ENCODE measurements at regions not wholly inside any gene's neighbourhood (a gene's known extent, or its start where the extent isn't known, plus 50 kb on each side); places are given as distances from the start of the nearest gene placed in this dataset.

DNA sequence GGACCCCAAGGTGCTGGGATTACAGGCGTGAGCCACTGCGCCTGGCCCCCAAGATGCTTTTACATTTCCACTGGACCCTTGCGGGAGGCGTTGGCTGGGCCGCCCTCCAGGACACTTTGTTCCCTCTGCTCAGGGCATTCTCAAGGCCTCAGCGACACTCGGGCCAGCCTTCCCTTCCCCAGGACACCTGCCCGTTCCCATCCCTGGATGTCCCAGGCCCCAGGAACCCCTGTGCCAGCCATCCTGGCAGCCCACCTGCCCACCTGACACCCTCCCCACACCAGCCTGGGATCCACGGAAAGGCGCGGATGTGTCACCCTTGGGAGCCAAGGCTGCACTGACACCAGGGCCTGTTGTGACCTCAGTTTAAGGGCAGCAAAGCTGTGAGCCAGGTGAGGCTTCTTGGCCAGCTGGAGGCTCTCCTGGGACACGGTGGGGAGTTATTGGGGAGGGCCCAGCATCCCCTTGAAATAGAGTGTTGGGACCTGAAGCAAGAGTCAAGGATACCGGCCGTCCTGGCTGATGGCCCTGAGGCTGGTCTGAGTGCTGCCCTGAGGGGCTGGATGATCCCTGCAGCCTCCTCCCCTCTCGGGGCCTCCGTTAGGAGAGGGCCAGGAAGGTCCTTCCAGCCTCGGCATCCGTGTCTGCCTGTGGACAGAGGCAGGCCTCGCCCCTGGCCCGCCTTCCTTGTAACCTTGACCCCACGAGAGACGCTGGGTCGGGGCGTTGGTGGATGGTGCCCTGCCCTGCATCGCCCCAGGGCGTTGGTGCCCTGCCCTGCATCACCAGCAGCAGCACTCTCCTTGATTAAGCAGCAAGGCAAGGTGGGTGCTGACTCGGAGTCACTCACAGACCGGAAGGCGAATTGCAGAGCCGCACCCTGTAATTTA lies 84.2 kb upstream of the BHLHE23 start:
- H3F3A ChIP-seq (replicated peaks; ENCODE audit: insufficient read depth), result no peaks in the 10 kb centered on the region
- no peak overlapping the region for H3K27ac ChIP-seq (ENCODE audit: low read depth in 2 of 2, low read length in 1 of 2)
- no peaks in the 10 kb centered on the region for H3K79me2 ChIP-seq (ENCODE audit: insufficient read depth)
- no peaks in the 10 kb centered on the region for H4K20me1 ChIP-seq (ENCODE audit: insufficient read depth)
- no peak overlapping the region for H3K9ac ChIP-seq
- peaks cover 58% of the 10 kb centered on the region for H3K27me3 ChIP-seq (ENCODE audit: insufficient read depth)
- DNase-seq, result no peak
- no peak overlapping the region for H3K4me3 ChIP-seq (ENCODE audit: low read depth in 2 of 2, low read length in 1 of 2)
- CTCF ChIA-PET, result no interaction called here
- POLR2A ChIA-PET, result no interaction called here
- TF ChIP-seq RFX5 (IDR thresholded peaks at IDR 0.05; ENCODE audit: low read length) (no peak), POLR2AphosphoS5 (IDR thresholded peaks at IDR 0.05; ENCODE audit: low read depth, low read length) (no peak), ELF1 (IDR thresholded peaks at IDR 0.05) (no peak), MEF2A (IDR thresholded peaks at IDR 0.05; ENCODE audit: borderline replicate concordance, low read depth) (no peak), YY1 (IDR thresholded peaks at IDR 0.05; ENCODE audit: low read depth) (no peak), TCF12 (IDR thresholded peaks at IDR 0.05) (no peak), RAD21 (IDR thresholded peaks at IDR 0.05; ENCODE audit: low read length) (no peak), FOXJ3 (CRISPR knock-in tag; IDR thresholded peaks at IDR 0.05) (no peak), MAX (IDR thresholded peaks at IDR 0.05; ENCODE audit: low read depth) (no peak)
- TF ChIP-seq, protein P1, sequence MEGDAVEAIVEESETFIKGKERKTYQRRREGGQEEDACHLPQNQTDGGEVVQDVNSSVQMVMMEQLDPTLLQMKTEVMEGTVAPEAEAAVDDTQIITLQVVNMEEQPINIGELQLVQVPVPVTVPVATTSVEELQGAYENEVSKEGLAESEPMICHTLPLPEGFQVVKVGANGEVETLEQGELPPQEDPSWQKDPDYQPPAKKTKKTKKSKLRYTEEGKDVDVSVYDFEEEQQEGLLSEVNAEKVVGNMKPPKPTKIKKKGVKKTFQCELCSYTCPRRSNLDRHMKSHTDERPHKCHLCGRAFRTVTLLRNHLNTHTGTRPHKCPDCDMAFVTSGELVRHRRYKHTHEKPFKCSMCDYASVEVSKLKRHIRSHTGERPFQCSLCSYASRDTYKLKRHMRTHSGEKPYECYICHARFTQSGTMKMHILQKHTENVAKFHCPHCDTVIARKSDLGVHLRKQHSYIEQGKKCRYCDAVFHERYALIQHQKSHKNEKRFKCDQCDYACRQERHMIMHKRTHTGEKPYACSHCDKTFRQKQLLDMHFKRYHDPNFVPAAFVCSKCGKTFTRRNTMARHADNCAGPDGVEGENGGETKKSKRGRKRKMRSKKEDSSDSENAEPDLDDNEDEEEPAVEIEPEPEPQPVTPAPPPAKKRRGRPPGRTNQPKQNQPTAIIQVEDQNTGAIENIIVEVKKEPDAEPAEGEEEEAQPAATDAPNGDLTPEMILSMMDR (IDR thresholded peaks at IDR 0.05), result no peak
- TF ChIP-seq, protein P2, sequence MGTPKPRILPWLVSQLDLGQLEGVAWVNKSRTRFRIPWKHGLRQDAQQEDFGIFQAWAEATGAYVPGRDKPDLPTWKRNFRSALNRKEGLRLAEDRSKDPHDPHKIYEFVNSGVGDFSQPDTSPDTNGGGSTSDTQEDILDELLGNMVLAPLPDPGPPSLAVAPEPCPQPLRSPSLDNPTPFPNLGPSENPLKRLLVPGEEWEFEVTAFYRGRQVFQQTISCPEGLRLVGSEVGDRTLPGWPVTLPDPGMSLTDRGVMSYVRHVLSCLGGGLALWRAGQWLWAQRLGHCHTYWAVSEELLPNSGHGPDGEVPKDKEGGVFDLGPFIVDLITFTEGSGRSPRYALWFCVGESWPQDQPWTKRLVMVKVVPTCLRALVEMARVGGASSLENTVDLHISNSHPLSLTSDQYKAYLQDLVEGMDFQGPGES (IDR thresholded peaks at IDR 0.05; ENCODE audit: low read depth, low read length), result no peak
- TF ChIP-seq, protein P3, sequence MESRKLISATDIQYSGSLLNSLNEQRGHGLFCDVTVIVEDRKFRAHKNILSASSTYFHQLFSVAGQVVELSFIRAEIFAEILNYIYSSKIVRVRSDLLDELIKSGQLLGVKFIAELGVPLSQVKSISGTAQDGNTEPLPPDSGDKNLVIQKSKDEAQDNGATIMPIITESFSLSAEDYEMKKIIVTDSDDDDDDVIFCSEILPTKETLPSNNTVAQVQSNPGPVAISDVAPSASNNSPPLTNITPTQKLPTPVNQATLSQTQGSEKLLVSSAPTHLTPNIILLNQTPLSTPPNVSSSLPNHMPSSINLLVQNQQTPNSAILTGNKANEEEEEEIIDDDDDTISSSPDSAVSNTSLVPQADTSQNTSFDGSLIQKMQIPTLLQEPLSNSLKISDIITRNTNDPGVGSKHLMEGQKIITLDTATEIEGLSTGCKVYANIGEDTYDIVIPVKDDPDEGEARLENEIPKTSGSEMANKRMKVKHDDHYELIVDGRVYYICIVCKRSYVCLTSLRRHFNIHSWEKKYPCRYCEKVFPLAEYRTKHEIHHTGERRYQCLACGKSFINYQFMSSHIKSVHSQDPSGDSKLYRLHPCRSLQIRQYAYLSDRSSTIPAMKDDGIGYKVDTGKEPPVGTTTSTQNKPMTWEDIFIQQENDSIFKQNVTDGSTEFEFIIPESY (IDR thresholded peaks at IDR 0.05; ENCODE audit: borderline replicate concordance, low read depth), result no peak
- no peak overlapping the region for H2AFZ ChIP-seq (ENCODE audit: low read depth)
- no peak overlapping the region for H3K4me2 ChIP-seq
- H3K9me2 ChIP-seq, result no peaks in the 10 kb centered on the region
- no peaks in the 10 kb centered on the region for H3K9me3 ChIP-seq
- H3K4me1 ChIP-seq (ENCODE audit: control insufficient read depth in 1 of 2, insufficient read depth in 2 of 2, low read depth in 1 of 2, low read length in 1 of 2), result no peaks in the 10 kb centered on the region
- 56% methylated on average over 18 of the region's 30 CpGs for WGBS (ENCODE audit: low lambda C conversion rate)
- no peaks in the 10 kb centered on the region for H3K36me3 ChIP-seq (replicated peaks in 1 of 2; ENCODE audit: control insufficient read depth in 1 of 2, insufficient read depth in 2 of 2, low read length in 1 of 2)

- no peaks in the 10 kb centered on the region for H3K4me1 ChIP-seq (ENCODE audit: control insufficient read depth in 1 of 2, insufficient read depth in 2 of 2, low read depth in 1 of 2, low read length in 1 of 2)
- no peak for DNase-seq
- no peak for TF ChIP-seq TCF12 (IDR thresholded peaks at IDR 0.05)
- TF ChIP-seq, protein P1 (IDR thresholded peaks at IDR 0.05), result no peak
- no peak for TF ChIP-seq RAD21 (IDR thresholded peaks at IDR 0.05; ENCODE audit: low read length)
- no peak for TF ChIP-seq FOXJ3 (CRISPR knock-in tag; IDR thresholded peaks at IDR 0.05)
- TF ChIP-seq FOXM1 (IDR thresholded peaks at IDR 0.05; ENCODE audit: low read depth), result no peak
- no peak for TF ChIP-seq EZH2phosphoT487 (IDR thresholded peaks at IDR 0.05; ENCODE audit: borderline replicate concordance, low read depth)
- no peak for TF ChIP-seq RCOR1 (IDR thresholded peaks at IDR 0.05; ENCODE audit: low read length)
- TF ChIP-seq NRF1 (IDR thresholded peaks at IDR 0.05; ENCODE audit: low read depth, low read length), result no peak
- no peak for TF ChIP-seq ELF1 (IDR thresholded peaks at IDR 0.05)
- no peak for TF ChIP-seq RFX5 (IDR thresholded peaks at IDR 0.05; ENCODE audit: low read length)
- no peak for TF ChIP-seq MAX (IDR thresholded peaks at IDR 0.05; ENCODE audit: low read depth)
- no peak for TF ChIP-seq CHD2 (IDR thresholded peaks at IDR 0.05; ENCODE audit: low read length, partially characterized antibody)
Measured at GRCh38 chr20:63090052-63090451, 83.3 kb upstream of the BHLHE23 start.

More at GRCh38 chr20:63090052-63090451, 83.3 kb upstream of the BHLHE23 start:
- POLR2A ChIA-PET, result no interaction called here
- Histone ChIP-seq H3K9me2 (no peaks in the 10 kb centered on the region), H3K27ac (ENCODE audit: low read depth in 2 of 2, low read length in 1 of 2) (no peak overlapping the region), H3K27me3 (ENCODE audit: insufficient read depth) (peaks cover 58% of the 10 kb centered on the region), H4K20me1 (ENCODE audit: insufficient read depth) (no peaks in the 10 kb centered on the region), H3F3A (replicated peaks; ENCODE audit: insufficient read depth) (no peaks in the 10 kb centered on the region), H3K4me3 (ENCODE audit: low read depth in 2 of 2, low read length in 1 of 2) (no peak overlapping the region), H3K9ac (no peak overlapping the region), H2AFZ (ENCODE audit: low read depth) (no peak overlapping the region), H3K36me3 (replicated peaks in 1 of 2; ENCODE audit: control insufficient read depth in 1 of 2, insufficient read depth in 2 of 2, low read length in 1 of 2) (no peaks in the 10 kb centered on the region), H3K4me2 (no peak overlapping the region), H3K9me3 (no peaks in the 10 kb centered on the region), H3K79me2 (ENCODE audit: insufficient read depth) (no peaks in the 10 kb centered on the region)
- WGBS (ENCODE audit: low lambda C conversion rate), result 64% methylated on average over 7 of the region's 7 CpGs
- CTCF ChIA-PET, result no interaction called here

All from SK-N-SH (cell line).